ENCODE measurements at regions not wholly inside any gene's neighbourhood (a gene's known extent, or its start where the extent isn't known, plus 50 kb on each side); places are given as distances from the start of the nearest gene placed in this dataset.

DNA sequence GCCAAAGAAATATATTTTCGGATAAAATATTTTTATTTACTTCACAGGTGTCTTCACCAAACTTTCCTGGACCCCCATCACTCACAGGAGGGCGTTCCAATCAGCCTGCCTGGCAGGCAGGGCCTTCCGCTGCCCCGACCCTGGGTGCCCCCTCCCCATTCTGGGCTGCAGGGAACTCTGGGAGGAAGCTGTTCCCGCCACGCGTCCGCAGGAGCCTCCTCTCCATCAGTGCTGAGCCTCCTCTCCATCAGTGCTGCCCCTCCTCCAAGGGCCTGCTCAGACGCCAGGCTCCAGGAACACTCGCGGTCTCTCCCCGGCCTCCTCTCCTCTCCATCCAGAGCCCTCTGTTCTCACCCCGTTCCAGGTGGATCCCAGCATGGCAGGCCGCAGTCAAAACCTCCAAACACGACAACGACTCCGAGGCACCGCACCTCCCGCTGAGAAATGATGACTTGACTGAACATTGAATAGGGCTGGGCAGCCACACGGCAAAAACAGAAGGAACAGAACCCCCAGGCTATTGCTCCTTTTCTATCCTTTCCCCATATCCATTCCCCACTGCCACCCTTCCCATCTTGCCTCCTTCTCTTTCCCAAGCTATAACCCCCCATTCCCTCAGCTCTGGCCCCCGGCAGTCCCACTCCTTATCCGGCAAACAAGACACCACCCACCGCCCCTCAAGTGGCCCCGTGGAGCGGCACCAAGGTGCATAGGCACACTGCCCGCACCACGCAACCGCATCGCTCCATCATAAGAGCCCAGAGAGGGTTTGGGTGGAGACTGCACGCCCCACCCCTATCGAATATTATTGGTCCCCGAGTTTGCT lies 268.6 kb upstream of the RAB6C start:
- no peak for DNase-seq

DNA sequence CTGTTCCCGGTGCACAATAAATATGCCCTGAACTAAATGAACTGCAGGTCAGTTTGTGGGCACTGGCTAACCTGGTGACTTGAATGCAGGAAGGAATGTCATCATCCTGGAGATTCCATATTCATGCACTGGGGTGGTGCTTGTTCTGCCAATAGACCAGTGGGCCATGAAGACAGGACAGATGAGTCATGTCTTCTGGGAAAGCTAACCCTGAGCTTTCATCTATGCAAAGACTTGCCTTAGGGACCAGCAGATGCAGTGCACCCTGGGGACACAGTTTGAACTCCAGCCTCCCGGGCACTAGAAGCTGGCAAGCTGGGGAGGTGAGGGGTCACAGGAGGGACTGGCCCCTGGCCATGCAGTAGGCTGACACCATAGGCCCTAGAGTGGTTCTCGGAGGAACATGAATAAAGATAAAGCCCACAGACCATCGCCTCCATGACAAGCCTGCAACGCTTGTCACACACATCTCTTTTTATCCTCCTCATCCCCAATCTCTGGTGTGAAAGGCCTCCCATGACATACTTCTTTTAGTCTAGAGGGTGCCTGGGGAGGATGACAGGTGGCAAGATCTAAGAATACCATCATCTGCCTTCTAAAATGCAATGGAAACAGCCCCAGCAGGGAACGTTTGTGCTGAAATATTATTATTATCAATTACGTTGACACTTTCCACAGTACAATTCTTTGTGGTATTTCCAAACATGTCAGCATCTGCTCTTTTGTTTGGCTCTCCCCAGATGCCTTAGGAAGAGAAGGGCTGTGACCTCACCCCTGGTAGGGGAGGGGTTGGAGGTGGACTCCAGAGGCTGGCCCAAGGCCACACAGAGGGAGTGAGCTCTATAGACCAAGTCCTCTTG lies 267.4 kb upstream of the RAB6C start:
- no peak for DNase-seq

DNA sequence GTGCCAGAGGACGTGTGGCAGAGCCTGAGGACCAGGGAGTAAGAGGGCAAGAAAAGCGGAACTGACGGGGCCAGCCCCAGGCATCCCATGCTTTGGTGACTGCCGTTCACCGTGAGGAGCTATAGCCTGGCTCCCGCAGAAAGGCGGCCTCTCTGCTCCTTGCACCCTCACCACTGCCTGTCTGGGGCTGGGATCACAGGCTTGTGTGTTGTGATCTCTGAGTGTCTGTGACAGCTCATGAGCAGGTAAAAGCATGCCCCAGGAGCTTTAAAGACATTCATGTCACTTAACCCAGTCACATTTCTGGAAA lies 266.8 kb upstream of the RAB6C start:
- no peak for DNase-seq

DNA sequence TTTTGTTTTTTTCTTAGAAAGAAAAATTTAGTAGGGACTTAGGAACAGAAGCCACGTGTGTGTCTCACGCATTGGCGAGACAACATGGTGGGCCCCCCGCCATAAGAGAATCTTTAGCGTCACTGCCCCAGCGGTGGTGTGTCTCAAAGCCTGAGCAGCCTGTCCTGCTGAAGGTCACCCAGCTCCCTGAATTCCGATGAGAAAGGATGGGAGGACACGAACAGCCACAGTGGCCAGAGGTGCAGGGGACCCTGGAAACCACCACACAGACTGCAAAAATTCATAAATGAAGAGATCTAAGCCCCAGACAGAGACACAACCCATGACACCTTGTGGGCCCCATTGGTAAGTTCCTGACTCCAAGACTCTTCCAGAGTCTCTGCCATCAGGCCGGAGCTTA lies 266.1 kb upstream of the RAB6C start:
- DNase-seq: no peak

- no peak for DNase-seq
These were observed 262.5 kb upstream of the RAB6C start for GRCh38 chr2:129716781-129717559.

- no peak for DNase-seq
These were observed 261.8 kb upstream of the RAB6C start for GRCh38 chr2:129717560-129718130.

- DNase-seq: no peak
These were observed 260.1 kb upstream of the RAB6C start for GRCh38 chr2:129719335-129719734.

DNA sequence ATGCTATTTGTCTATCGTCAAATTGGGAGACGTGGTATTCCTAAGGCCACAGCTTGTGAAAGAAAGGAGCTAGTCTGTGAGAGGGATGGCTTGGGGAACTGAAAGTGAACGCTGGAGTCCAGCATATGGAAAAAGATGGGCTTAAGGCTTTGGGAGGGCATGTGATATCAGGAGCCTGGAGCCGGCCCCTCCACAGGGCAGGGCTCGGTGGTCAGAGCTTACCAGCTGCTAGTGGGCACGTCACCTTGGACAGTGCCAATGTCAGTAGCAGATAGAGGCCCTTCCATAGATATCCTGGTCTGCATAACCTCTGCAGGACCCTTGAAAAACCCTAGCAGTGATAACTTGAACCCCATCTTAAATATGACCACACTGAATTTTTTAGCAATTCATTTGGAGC lies 259.1 kb upstream of the RAB6C start:
- no peak for DNase-seq

DNA sequence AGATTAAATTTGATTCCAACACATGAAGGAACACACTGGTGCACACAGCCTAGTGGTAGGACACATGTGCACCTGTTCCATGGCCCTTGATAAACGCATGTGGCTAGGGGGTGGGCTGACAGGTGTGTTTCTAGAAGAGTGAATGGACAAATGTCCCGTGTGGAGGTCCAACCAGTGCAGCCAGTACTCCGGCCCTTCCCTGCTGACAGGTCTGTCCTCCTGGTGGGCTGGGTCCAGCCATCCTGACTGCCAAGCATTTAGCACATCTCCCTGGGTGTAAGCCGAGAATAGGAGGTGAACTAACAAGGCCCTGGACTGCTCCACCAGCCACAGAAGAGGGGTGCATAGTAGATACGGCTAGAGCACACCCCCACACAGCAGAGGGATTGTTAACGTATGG lies 258.7 kb upstream of the RAB6C start:
- no peak for DNase-seq

DNA sequence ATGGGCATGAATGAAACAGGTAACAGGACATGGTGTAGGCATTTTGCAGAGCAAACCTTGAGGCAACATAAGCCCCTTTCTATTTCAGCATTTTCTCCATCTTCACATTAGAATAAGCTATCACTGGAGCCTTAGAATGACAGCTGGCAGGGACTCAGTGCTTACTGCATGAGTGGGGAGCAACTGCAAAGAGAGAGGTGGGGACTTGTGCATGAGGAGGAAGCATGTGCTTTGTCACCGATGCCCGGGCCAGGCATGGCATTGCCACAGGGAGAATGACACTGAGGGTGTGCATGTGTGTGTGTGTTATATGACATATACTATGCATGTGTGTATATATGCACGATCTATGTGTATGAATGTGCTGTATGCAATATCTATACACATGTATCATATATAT lies 258.2 kb upstream of the RAB6C start:
- no peak for DNase-seq

DNA sequence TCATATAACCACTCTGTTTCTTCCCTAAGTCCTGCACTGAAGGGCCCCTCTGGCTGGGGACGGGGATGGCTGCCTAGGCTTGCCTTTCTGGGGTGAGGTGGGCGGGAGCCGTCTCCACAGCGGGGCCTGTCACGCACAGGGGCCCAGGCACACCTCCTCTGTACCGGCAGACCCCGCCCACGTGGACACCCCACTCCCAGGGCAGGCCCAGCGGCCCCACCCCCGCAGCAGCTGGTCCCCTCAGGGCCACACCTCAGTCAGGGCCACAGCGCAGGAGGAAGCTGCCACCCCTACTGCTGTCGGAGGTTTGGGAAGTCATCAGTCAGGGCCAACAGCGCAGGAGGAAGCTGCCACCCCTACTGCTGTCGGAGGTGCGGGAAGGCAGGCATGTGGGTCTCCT lies 257.6 kb upstream of the RAB6C start:
- no peak for DNase-seq

DNA sequence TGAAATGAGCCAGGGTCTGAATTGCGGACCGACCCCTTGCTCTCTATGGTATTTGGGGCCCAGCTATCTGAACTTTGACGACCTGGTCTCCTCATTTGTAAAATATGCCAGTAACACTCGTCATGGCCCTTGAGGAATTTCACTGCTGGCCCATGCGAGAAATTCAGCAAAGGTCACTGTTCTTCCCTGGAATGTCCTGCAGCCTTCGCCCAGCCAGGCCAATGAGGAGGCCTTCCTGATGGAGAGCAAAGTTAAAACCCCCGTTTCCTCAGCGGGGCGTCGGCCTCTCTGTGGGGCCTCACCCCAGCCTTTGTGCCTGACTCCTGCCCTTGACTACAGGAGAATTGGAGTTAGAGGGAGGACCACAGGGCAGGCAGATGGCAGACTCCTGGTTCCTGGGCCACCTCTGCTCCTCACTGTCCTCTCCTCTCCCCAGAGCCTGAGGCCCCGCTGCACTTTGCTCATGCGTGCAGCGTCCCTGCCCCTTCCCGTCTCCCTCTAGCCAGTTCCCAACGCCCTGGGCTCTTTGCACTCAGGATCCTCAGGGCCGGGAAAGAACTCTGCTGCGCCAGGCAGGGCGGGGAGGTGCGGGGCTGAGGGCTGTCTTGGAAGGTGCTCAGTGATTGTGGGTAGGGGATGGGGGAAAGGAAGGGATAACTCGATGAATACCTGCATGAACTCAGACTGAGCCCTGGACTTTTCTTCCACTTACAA lies 257.0 kb upstream of the RAB6C start:
- no peak for DNase-seq

DNA sequence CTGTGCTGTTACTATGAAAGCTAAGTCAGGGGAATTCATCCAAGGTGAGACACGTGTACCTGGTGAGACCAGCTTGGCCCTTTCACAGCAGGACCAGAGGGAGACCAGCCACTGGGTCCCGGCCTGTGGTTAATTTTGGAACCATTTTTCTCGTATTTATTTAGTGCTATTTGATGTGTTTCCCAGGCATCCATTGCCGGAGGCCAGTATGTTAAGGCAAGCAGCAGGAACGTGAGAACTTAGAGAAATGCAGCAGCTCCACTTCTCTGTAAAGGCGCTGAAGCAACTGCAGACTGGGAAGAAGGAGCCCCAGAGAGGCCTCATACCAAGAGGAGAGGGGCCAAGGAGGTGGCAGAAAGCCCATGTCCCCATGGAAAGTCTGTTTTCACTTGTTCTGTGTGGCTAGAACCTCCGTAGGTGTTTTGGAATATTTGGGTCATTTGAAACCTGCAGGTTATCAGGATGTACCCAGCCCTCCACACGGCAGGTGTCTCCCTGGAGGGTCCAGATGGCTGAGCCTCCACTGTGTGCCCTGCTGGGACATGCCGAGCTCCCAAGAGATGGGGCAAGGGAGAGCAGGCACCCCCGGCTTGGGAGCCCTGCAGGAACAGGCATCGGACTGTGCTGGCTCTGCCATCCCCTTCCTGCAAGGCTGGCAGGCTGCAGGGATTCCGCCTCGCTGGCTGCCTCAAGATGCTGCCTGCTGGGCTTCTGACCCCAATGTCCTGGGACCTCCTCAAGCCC lies 256.0 kb upstream of the RAB6C start:
- DNase-seq: no peak

GRCh38 chr2:129724021-129724757 lies 255.3 kb upstream of the RAB6C start:
- no peak for DNase-seq

DNA sequence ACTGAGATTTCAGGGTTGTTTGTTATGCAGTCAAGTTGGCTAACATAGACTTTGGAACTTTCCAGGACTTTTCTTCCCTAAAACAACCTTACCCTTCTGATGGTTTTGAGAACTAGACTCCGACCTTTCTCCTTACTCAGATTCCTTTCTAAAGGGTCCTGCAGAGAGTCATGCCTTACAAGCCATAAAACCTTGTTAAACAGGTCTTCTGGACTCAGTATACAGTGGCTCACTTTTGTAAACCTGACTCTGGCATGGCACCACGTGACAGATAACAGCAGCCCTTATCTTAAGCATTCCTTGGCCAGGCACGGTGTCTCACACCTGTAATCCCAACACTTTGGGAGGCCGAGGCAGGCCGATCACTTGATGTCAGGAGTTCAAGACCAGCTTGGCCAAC lies 253.2 kb upstream of the RAB6C start:
- no peak for DNase-seq

DNA sequence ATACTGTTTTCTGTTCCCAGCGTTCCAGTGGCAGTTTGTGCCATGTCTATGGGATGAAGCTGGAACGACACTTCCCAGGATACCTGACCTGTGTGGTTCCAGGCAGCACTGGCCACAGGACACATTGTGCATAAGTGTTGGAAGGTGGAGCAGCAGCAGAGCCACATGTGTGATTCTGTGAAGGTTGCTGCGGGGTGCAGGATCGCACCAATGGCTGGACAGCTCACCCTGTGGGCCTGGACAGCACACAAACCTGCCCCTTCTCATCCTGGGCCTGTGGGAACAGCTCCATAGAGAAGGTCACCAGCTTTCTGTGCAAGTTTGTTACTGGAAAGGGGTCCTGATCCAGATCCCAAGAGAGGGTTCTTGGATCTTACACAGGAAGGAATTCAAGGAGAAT lies 252.2 kb upstream of the RAB6C start:
- DNase-seq: no peak

DNA sequence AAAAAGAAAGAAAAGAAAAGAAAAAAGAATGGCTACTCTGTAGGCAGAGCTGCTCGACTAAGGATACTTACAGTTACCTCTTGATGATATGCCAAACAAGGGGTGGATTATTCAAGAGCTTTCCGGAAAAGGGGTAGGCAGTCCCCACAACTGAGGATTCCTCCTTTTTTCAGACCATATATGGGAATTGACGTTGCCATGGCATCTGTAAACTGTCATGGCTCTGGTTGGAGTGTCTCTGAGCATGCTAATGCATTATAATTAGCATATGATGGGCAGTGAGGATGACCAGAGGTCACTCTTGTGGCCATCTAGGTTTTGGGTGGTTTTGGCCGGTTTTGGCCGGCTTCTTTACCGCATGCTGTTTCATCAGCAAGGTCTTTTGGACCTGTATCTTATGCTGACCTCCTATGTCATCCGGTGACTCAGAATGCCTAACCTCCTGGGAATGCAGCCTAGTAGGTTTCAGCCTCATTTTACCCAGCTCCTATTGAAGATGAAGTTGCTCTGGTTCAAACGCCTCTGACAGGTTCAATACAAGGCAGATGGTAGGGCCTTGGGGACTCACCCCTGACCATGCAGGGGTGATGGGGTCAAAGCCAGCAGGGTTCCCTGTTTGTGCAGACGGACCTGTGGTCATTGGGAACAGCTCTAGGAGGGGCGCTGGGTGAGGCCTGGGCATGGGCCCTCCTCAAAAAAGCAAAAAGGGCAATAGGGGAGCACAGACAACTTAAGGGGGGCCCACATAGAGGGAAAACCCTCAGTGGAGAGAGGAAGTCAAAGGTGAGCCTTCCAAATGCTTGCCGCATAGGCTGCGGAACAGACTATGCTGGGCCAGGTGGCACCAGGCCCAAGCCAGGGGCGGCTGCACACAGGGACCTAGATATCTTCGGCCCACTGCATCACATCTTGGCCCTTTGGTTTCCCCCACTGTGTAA lies 251.2 kb upstream of the RAB6C start:
- DNase-seq: no peak

DNA sequence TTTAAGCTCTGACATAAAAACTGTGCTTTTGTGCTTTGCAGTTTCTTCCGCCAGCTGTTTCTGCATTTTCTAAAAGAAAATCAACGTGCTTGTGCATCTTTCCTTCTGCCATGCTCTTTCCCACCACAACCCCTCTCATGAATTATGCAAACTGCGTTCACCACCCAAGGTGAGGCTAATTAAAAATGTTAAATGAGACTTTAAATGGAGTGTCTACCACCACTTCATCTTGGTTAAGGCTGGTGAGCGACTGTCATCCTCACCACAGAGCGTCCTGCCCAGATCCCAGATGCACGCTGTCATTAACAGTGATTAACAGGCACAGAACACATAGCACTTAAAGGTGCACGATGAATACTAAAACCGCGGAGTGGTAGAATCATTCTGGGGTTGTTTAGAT lies 250.5 kb upstream of the RAB6C start:
- no peak for DNase-seq

DNA sequence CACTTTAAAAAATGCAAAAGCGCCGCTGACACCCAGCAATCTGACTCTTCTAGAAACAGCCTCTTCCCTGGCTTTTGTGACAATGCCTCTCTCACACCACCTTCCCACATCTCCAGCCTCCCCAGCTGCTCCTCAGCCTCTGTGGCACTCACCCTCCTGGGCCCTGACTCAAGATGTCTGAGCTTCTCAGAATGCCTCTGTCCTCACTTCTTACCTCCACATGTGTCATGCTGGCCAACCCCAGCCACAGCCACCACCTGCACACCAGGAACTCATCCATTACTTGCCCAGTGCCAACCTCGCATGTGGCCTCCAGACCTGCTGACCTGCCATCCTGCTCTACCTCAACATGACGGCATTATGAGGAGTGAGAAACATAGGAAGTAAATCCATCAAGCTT lies 249.8 kb upstream of the RAB6C start:
- no peak for DNase-seq

DNA sequence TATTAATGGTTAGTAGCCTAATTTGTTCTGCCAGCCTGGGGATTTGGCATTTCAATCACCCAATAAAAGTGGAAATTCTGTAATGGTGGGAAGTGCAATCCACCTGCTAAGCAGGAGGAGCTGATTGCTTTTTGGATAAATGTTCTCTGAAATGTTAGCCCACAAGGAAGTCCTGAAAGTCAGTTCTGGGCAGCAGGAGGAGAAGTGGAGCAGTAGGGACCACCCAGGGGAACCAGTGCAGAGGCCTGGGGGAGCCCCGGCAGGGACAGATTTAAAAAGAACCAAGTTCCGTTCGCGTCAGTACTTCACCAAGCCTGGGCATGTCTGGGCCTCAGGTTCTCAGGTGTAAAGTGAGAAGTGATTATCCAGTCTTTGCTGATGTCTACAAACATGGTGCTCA lies 248.5 kb upstream of the RAB6C start:
- no peak for DNase-seq

Measured in activated CD4-positive, CD25-positive, alpha-beta regulatory T cell treated with anti-CD3 and anti-CD28 coated beads, Interleukin-2, amount 50 U/mL, for 72 hours (primary cell).